MCF 10A (cell line): ENCODE measurements at regions not wholly inside any gene's neighbourhood (a gene's known extent, or its start where the extent isn't known, plus 50 kb on each side); places are given as distances from the start of the nearest gene placed in this dataset.

Experiments
- BruUV-seq: library from RNA; stranded (reverse); fragments of 400-500 nt; replicated peaks from 2 replicates; lab custom pipeline; 2021; lab: Mats Ljungman, UMichigan
- CTCF ChIA-PET: fragments of 300-600 bp; sonication (Branson Sonifier 250); formaldehyde crosslinking; extraction: SDS; loops from one replicate; lab custom pipeline; 2021; ENCODE audit warnings: antibody characterized with exemption, inconsistent platforms; lab: Yijun Ruan, JAX
- POLR2A ChIA-PET: fragments of 300-600, 350-650 bp; sonication (Branson Sonifier 250); formaldehyde crosslinking; extraction: SDS; loops from one replicate; lab custom pipeline; 2020; ENCODE audit warnings: antibody characterized with exemption, inconsistent platforms; lab: Yijun Ruan, JAX
- DNase-seq: peaks from one replicate; pipeline ENCODE4 v3.0.0-alpha.2; 2018; ENCODE audit not compliant: unreplicated experiment
- H3K27ac Mint-ChIP-seq: one replicate; pipeline ENCODE4 v1.8.0; 2022; ENCODE audit warnings: mild to moderate bottlenecking, low read depth, mixed read lengths; ENCODE audit not compliant: unreplicated experiment
- H3K27me3 Mint-ChIP-seq: one replicate; pipeline ENCODE4 v1.8.0; 2022; ENCODE audit warnings: mixed read lengths; ENCODE audit not compliant: insufficient read depth, unreplicated experiment
- H3K36me3 Mint-ChIP-seq: one replicate; pipeline ENCODE4 v1.8.0; 2022; ENCODE audit warnings: mild to moderate bottlenecking, moderate library complexity, mixed read lengths; ENCODE audit not compliant: insufficient read depth, unreplicated experiment
- H3K4me1 Mint-ChIP-seq: one replicate; pipeline ENCODE4 v1.8.0; 2022; ENCODE audit warnings: mixed read lengths; ENCODE audit not compliant: insufficient read depth, unreplicated experiment
- H3K4me3 Mint-ChIP-seq: one replicate; pipeline ENCODE4 v1.8.0; 2022; ENCODE audit warnings: mild to moderate bottlenecking, moderate library complexity, mixed read lengths; ENCODE audit not compliant: unreplicated experiment
- H3K9me3 Mint-ChIP-seq: one replicate; pipeline ENCODE4 v1.8.0; 2022; ENCODE audit warnings: mixed read lengths; ENCODE audit not compliant: unreplicated experiment
- CTCF ChIP-seq: fragments of 200-600 bp; IDR thresholded peaks from one replicate; pipeline ENCODE4 v1.8.0; 2022; ENCODE audit warnings: antibody characterized with exemption, mild to moderate bottlenecking; ENCODE audit not compliant: unreplicated experiment
- intact Hi-C: fragments of 100-400 bp; cut with micrococcal nuclease; formaldehyde crosslinking; loops from 2 replicates; pipeline ENCODE4 v1.14.1; 2022

GRCh38 chr11:13118194-13118593, 109.1 kb downstream of the RASSF10 start:
- POLR2A ChIA-PET: no interaction called here

GRCh38 chr11:13118650-13119049, 109.5 kb downstream of the RASSF10 start:
- no TSS peak for BruUV-seq
- intact Hi-C loops: no loop called here
- Mint-ChIP-seq H3K4me3 (no peak overlapping the region), H3K27me3 (no peaks in the 10 kb centered on the region), H3K9me3 (peaks cover 8% of the 10 kb centered on the region), H3K4me1 (peaks cover 31% of the 10 kb centered on the region), H3K36me3 (no peaks in the 10 kb centered on the region), H3K27ac (no peak overlapping the region)
- no peak for DNase-seq
- ChIA-PET CTCF (interaction anchor here (0.5 to 1.5 kb wide), 2 partner anchors 10 to 155 kb away, joined by 3 read pairs; no protein-coding TSS in a partner anchor), POLR2A (no interaction called here)
- TF ChIP-seq CTCF: no peak

More at GRCh38 chr11:13118194-13118593, 109.1 kb downstream of the RASSF10 start:
- DNase-seq: peak; percentile 91
- Mint-ChIP-seq H3K27me3 (no peaks in the 10 kb centered on the region), H3K4me3 (no peak overlapping the region), H3K36me3 (no peaks in the 10 kb centered on the region), H3K4me1 (peaks cover 31% of the 10 kb centered on the region), H3K9me3 (peaks cover 4% of the 10 kb centered on the region), H3K27ac (no peak overlapping the region)
- no TSS peak for BruUV-seq
- CTCF ChIA-PET: interaction anchor here (0.6 to 1.5 kb wide), 2 partner anchors 154 to 1329 kb away, joined by 3 read pairs; no protein-coding TSS in a partner anchor
- intact Hi-C loops: no loop called here
- TF ChIP-seq CTCF: no peak

- Mint-ChIP-seq H3K36me3 (no peaks in the 10 kb centered on the region), H3K27ac (no peak overlapping the region), H3K4me3 (no peak overlapping the region), H3K27me3 (no peaks in the 10 kb centered on the region), H3K4me1 (peaks cover 31% of the 10 kb centered on the region), H3K9me3 (peaks cover 8% of the 10 kb centered on the region)
- DNase-seq: no peak
- TF ChIP-seq CTCF: no peak
- BruUV-seq: no TSS peak
- ChIA-PET CTCF (interaction anchor here (0.5 to 2.1 kb wide), 4 partner anchors 10 to 157 kb away, joined by 3 to 9 read pairs (median 3); no protein-coding TSS in a partner anchor), POLR2A (interaction anchor here (0.7 to 2.4 kb wide), 3 partner anchors 41 to 154 kb away, joined by 3 to 13 read pairs (median 4); no protein-coding TSS in a partner anchor)
- intact Hi-C loops: no loop called here
Measured at GRCh38 chr11:13119361-13119760, 110.2 kb downstream of the RASSF10 start.

GRCh38 chr11:13119941-13120520, 110.9 kb downstream of the RASSF10 start:
- H3K27ac Mint-ChIP-seq: peak overlapping the region; percentile 65
- no peak for TF ChIP-seq CTCF
- H3K4me3 Mint-ChIP-seq: no peak overlapping the region
- no TSS peak for BruUV-seq
- ChIA-PET POLR2A (interaction anchor here (0.7 to 2.4 kb wide), 7 partner anchors 10 to 1053 kb away, joined by 3 to 13 read pairs (median 3); no protein-coding TSS in a partner anchor), CTCF (interaction anchor here (0.6 to 2.1 kb wide), 7 partner anchors 30 to 969 kb away, joined by 3 to 9 read pairs (median 4); no protein-coding TSS in a partner anchor)
- H3K4me1 Mint-ChIP-seq: peaks cover 31% of the 10 kb centered on the region
- H3K36me3 Mint-ChIP-seq: no peaks in the 10 kb centered on the region
- intact Hi-C loops: no loop called here
- peak; percentile 13 for DNase-seq
- H3K9me3 Mint-ChIP-seq: peaks cover 15% of the 10 kb centered on the region
- H3K27me3 Mint-ChIP-seq: no peaks in the 10 kb centered on the region
